ENCODE measurements at regions not wholly inside any gene's neighbourhood (a gene's known extent, or its start where the extent isn't known, plus 50 kb on each side); places are given as distances from the start of the nearest gene placed in this dataset.
"Not testable (repeated sequence)": the region's sequence is repeated elsewhere in the genome, so short reads cannot be mapped to it uniquely, and the experiment has no call there.

DNA sequence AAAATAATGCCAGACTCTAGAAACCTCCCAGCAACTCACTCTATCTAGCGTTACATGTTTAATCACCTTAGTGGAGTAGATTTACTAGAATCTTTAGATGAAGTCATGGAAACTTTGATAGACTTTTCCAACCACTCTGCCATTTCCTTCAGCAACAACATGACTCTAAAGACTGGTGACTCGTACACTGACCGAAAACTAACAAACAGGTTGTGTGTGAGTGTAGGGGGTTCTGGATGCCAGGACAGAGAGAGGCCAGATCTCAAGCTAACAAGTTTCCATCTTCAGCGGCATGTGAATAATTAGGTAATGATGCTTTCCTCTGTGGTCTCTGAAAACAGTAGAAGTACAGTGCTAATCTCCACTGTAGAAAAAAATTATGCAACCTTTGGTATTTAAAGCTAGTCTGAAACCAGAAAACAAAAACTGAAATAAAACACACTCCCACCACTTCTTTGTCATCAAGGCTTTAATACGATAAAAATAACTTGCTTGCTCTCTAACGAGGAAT, 286.4 kb downstream of the PRDM5 start:
- DNase-seq (ENCODE audit: low read depth), result no peak

DNA sequence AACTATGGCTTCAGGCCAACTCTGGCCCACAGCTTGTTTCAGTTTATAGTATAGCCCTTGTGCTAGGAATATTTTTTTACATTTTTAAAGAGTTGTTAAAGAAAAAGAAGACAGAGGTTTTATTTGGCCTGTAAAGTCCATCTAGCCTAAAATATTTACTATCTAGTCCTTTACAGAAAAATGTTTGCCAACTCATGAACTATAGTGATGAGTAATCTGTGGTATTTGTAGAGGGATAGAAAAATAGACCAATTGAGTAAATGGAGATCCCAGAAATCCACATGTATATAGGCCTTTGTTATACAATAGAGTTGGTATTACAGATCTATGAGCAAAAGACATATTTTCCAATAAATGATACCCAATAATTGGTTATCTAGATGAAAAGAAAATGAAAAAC, 288.7 kb downstream of the PRDM5 start:
- DNase-seq (ENCODE audit: low read depth), result peak; percentile 31

DNA sequence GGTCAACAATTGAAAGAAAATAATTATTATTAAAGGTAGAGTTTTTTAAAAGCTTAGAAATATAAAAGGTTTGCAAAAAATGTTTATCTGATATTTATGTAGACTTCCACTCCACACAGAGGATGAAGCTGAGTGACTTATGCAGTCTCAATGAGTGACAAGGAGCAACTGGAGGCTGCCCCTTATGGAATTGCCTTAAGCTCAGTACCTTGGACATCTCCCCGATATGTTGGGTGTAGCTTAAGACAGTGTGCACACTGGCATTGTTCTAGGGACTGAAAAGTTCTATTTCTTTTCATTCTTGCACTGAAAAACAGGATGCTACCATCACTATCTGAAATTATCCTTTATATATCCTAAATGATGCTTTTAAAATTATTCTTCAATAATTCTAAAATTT, 292.1 kb downstream of the PRDM5 start:
- peak; percentile 4 for DNase-seq (ENCODE audit: low read depth)

DNA sequence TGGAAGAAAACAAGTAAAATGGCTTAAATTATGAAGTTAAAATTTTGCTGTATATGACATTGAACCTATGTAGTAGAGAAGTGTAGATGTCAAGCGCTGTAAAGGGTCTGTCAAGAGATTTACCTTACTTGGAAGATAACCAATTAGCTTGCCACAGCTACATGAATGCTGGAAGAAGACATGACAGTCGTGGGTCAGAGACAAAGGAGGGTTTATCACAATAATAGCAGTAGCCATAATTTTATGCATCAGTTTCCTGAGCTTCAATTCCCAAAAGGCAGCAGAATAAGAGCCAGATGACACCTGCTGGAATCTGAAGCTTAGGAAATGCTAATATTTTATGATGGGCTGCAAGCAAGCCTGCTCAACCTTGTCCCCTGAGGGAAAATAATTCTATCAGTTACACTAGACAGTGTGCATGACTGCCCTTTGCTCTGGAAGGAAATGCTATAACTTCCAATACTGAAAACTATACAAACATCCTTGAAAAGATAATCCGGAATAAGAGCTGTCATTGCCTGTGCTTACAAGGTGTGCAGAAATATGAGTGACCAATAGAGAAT, 292.9 kb downstream of the PRDM5 start:
- DNase-seq (ENCODE audit: low read depth), result no peak

DNA sequence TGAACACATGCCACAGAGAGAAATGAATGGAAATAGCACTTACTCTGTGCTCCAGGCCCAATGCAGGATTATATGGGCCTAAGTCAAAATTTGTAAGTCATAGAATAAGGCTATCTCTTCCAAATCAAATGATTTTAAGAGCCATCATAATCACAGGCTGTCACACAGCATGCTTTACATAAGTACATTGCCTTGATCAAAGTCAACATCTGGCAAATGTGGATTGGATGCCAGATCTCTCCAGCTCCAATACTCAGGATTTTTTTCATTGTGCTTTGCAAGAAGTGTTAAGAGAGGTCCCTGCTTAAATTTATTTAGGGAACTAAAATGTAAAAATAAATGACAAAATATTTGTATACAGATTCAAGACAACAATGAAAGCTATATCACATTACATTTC, 299.9 kb downstream of the PRDM5 start:
- DNase-seq (ENCODE audit: low read depth), result no peak

DNA sequence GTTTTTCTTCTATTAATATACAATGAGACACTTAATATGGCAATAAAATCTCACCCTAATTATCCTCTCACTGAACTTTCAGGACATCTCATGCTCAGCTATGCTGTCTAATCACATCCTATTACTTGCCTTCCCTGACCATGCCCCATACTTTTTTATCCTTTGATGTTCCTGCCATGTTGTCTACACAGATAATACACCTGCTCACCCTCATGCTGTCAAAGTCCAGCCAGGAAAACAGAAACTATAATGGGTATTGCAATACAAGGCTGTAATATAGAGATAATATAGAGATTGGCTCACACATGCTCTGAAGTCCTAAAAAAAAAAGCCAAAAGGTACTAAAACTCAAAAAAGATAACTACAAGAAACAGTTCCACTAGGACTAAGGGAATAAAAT, 305.4 kb downstream of the PRDM5 start:
- DNase-seq (ENCODE audit: low read depth), result no peak

DNA sequence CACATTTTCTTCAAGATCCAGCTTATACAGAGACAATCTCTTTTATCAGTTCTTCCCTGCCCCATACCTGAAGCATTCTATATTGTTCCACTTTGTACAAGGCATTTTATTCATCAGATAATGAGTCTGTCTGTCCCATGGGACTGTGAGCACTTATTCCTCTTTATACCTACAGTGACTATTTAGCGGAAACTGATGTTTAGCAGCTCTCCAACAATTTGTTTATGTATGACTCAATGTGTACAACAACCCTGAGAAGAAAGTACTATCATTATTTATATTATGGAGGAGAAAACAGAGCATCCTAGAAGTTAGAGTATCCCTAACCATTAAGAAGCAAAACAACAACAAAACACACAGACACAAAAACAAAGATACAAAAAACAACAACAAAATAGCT, 306.5 kb downstream of the PRDM5 start:
- DNase-seq (ENCODE audit: low read depth), result no peak

DNA sequence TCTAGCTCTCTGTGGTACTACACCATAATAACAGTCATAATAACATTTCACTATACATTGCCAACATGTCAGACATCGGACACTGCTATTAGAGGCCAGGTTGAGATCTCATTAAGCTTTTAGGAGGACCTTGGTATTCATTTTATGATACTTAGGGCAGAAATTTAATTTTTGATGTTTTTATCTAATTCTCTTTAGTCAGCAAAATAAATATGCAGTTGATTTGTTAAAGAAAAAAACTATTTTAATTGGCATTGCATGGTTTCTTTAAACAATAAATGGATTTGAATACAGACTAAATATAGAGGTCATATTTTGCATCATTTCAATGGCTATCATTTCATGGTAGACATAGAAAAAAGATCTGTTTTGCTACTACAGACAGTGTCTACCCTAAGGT, 308.7 kb downstream of the PRDM5 start:
- no peak for DNase-seq (ENCODE audit: low read depth)

DNA sequence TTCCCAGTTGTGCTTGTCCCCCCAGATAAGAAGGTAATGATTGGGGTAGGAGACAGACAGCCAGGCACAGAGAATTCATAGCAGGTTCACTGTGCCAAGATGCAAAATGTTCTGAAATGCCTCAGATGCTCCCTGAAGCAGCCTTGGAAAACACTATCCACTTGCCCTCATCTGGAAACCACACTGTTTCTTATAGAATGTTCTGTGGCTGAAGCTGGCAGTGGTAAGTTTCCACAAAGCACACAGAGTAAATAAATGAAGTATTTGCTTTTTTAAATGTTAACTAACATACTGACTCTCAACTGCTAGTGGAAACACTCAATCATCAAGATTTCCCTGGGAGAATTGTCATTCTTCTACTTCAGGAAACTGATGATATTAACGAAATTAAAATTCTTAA, 311.4 kb downstream of the PRDM5 start:
- no peak for DNase-seq (ENCODE audit: low read depth)

DNA sequence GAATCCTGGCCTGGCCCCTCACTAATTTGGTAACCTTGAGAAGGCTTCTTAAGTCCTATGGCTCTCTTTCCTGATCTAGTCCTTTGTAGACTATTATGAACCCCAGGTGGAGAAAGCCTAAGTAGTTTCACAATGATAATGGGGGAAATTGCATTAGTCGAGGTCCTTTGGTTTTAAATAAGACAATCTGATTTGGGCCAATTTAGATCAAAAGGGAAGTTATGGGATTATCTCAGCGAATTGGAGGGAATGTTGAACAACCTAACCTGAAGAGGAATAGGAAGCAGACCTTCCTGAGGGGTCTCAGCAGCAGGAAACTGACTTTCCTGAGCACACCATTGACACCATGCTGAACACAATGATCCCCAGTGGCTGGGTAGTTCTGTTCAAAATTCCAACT, 331.5 kb downstream of the PRDM5 start:
- no peak for DNase-seq (ENCODE audit: low read depth)

DNA sequence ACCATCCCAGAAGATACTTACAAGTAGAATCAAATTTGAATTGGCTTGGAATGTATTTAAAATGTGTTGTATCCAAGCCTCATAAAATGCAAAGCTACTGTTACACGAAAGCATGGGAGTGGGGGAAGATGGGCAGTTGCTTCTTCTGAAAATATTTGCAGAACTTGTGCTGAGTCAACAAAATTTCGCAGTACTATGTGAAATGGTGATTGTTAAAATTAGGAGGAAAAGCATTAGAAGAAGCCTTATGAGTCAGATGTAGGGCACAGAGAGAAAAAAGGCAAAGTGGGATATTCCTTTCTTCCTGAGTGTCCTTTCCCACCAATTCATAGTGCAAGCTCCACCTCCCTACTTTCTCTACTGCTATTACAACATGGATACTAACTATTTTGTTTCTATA, 332.7 kb downstream of the PRDM5 start:
- DNase-seq (ENCODE audit: low read depth), result no peak

DNA sequence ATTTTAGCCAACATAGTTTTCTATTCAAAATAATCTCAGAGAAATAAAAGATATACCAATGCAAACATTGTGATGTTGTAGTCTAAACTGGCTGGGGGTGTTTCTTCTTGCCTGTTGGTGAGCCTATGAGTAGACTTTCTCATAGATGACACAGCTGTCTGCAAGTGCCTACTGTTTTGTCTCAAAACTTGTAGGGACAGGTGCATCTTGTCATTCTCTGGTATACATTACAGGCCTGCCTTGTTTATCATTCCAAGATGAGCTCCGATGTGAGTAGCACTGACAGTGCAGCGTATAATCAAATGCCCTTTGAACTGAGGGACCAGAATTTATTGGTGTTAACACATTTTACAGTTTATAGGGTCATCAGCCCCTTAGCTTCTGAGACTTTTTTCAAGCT, 353.8 kb downstream of the PRDM5 start:
- DNase-seq (ENCODE audit: low read depth), result no peak

DNA sequence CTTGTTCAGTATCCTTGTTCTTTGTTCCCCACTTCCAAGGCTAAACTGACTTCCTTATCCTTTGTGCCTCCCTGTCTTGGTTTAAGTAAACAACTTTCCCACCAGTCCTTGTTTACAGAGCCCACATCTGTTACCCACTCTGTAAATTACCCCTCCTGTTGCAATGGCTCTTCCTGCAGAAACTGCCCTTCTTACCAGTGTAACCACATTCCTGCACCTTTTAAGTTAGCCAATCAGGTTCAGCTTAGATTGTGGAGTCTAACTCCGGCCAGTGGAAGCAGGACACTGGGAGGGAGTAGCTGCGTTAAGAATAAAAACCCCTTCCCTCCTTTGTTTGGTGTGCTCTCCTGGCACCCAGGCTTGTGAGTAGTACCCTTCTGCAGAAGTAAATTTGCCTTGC, 360.9 kb downstream of the PRDM5 start:
- no peak for DNase-seq (ENCODE audit: low read depth)

DNA sequence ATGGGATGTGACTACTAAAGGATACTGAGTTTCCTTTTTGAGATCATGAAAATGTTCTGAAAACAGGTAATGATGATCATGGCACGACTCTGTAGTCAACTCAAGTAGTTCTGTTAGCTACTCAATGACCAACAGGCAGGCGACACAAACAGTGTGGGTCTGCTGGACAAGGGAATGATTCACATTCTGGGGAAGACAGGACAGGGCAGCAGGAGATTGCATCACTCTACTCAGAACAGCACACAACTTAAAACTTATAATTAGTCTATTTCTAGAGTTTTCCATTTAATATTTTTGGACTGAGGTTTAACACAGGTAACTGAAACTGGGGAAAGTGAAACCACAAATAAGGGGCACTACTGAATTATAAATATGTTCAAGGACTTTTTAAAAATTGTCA, 365.2 kb downstream of the PRDM5 start:
- peak; percentile 46 for DNase-seq (ENCODE audit: low read depth)

DNA sequence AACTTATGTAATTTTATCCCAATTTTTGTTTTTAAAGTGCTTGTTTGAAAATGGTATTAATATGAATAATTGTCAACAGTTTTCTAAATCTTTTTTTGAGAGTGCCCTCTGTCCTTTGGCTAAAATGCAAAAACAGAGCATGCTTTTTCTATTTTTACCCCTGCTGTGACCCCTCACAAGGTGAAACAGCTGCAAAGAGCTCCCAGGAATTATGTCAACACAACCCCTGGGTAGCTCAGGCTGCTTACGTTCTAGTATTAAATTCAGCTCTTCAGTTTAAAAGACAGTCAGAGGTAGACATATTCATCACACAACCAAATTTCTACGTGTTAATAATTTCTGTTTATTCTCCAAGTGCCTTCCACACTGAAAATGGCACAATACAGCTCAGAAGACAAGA, 367.5 kb downstream of the PRDM5 start:
- no peak for DNase-seq (ENCODE audit: low read depth)

DNA sequence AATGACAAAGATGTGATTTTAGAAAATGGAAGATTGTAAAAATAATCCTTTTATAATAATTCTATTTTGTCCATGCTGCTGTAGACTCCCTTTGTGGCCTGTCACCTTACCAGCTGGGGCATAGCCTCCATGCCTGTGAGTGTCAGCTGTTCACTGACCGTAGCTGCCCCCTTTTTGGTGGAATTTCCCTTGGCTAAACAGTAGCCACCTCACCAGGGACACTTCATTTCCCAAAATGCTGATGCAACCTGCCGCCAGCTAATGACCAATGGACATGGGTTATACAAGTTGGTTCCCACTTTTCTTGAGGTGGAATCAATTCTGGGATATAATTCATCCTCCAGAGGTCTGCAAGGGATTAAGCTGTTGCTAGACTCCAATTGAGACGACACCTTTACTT, 368.4 kb downstream of the PRDM5 start:
- no peak for DNase-seq (ENCODE audit: low read depth)

DNA sequence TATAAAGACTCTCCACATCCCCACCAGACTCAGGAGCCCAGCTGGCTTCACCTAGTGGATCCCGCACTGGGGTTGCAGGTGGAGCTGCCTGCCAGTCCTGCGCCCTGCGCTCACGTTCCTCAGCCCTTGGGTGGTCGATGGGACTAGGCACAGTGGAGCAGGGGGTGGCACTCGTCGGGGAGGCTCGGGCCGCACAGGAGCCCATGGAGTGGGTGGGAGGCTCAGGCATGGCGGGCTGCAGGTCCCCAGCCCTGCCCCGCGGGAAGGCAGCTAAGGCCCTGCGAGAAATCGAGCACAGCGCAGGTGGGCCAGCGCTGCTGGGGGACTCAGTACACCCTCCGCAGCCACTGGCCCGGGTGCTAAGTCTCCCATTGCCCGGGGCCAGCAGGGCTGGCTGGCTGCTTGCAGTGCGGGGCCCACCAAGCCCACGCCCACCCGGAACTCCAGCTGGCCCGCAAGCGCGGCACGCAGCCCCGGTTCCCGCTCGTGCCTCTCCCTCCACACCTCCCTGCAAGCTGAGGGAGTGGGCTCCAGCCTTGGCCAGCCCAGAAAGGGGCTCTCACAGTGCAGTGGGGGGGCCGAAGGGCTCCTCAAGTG, 371.8 kb downstream of the PRDM5 start:
- not testable (repeated sequence) for DNase-seq (ENCODE audit: low read depth)

DNA sequence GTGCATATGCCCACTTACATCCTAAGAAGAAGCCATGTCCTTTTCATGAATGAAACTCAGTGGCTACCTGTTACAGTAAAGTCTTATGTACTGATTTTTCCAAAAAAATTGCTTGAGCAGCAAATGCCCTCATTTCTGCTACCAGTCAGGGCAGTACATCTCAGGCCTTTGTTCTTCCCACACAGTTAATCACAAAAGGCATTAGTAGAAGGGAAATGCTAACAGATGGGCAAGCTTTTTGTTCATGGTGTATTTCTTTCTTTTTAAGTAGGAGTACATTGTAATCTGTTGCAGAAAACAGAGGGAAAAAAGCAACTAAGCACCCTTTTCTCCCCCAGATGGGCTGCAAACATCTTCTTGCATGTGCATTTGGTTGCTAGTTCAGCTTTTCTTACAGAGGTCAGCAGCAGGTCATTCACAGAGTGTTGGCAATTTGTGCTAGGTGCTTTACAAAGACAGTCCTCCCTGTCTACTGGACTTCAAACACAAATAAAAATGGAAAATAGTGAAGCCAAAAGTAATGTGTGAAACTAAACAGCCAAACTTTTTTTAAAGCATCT, 373.4 kb downstream of the PRDM5 start:
- no peak for DNase-seq (ENCODE audit: low read depth)

DNA sequence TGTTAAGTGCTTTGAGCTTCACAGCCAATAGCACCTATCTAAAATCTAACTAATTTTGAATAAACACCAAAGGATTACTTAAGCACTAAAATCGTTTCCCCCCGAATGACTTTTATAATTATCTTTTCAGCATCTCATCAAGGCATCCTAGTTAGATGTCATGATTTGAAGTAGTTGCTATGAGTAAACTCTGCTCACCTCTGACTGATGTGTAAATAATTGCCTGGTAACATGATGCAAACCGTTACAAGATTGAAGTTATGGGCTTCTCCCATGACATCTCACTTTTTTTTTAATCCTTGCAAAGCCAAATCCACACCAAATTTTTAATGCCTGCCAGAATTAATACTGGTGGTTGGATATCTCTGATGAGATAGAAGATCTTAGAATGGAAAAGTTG, 377.1 kb downstream of the PRDM5 start:
- DNase-seq (ENCODE audit: low read depth), result no peak

DNA sequence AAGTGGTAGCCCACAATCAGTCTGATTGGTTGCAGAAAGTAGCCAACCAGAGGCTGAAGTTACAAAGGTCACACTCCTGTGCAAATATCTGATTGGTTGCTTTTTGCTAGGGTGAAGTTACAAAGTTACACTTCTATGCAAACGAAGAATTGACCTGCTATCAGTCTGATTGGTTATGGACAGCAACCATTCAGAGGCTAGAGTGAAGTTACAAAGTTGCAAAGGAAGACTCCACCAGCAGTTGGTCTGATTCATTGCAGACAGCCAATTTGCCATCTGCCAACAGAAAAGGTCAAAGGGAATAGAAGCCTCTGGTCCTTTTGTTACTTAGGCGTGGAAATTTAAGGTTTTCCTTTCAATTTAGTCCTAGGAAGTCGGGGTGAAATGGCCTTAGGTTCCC, 377.7 kb downstream of the PRDM5 start:
- DNase-seq (ENCODE audit: low read depth), result peak; percentile 1

DNA sequence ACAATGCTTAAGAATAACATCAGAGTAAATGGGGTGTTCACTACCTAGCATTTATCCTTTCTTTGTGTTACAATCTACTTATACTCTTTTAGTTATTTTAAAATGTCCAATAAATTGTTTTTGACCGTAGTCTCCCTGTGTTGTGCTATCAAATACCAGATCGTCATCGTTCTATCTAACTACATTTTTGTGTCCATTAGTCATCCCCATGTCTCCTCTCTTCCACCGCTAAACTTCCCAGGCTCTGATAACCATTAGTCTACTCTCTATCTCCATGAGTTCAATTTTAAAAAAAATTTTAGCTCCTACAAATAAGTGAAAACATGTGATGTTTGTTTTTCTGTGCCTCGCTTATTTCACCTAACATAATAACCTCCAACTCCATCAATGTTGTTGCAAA, 381.9 kb downstream of the PRDM5 start:
- DNase-seq (ENCODE audit: low read depth), result no peak

DNA sequence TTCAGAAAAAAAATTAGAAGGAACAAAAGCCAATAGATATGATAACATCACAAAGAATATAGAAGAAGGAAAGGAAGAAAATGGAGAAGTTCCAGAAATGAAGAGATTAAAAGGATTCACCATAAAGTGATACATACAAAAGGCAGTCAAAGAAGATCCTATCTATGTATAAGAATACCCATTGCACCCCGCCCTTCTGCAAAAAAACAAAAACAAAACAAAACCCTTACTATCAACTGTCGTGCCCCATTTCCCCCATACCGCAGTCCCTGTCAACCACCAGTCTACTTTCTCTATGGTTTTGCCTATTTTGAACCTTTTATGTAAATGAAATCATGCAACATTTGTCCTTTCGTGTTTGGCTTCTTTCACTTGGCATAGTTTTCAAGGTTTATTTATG, 385.6 kb downstream of the PRDM5 start:
- no peak for DNase-seq (ENCODE audit: low read depth)

DNA sequence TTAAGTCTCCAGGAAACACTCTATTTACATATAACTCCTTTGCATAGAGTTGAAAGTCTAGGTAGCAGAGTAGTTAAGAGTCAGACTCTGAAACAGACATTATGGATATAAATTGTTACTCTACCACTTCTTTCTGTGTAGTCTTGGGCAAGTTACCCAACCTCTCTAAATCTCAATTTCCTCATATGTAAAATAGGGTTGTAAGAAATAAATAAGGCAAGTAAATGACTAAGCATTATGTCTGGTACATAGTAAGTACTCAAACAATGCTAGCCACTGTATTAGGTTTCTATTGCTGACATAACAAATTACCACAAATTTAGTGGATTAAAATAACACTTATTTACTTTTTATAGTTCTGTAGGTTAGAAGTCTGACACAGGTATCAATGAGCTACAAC, 394.1 kb downstream of the PRDM5 start:
- DNase-seq (ENCODE audit: low read depth), result no peak

DNA sequence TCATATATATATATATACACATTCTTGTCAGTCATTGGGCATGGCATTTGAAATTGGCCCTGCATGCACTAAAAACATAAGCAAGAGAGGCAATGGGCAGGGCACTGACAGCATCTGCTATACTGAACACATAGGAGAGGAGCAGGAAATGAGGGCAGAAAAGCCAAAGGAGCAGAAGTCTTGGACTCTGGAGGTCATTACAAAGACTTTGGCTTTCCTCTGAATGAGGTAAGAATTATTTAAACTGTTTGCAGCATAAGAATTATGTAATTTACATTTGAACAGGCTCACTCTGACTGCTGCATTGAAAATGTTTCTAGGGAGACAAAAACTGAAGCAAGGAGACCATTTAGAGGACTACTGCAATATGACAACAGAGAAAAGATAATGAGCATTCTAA, 396.5 kb downstream of the PRDM5 start:
- no peak for DNase-seq (ENCODE audit: low read depth)

Data from EH (cell line).